Kidney (tissue), 13 donors: ENCODE measurements at regions not wholly inside any gene's neighbourhood (a gene's known extent, or its start where the extent isn't known, plus 50 kb on each side); places are given as distances from the start of the nearest gene placed in this dataset.

Source experiments
- DNase-seq, 5 donors: peaks; one replicate each; pipeline ENCODE4 v3.0.0-alpha.2; 2013 to 2020
- FAIRE-seq: peaks from 2 replicates; lab custom pipeline; 2012; peaks lifted over from hg19 to GRCh38; lab: Jason Lieb, UNC
- H3K27ac ChIP-seq, 2 donors: one replicate each; pipeline ENCODE4 v1.7.0; 2013; ENCODE audit warnings: low read depth in 2 of 2, low read length in 2 of 2, inconsistent platforms in 1 of 2
- H3K27me3 ChIP-seq: one replicate; pipeline ENCODE4 v1.7.1; 2013; ENCODE audit warnings: low read length, inconsistent platforms; ENCODE audit not compliant: control insufficient read depth, insufficient read depth
- H3K36me3 ChIP-seq, 3 donors: one replicate each; pipeline versions ENCODE4 v1.7.0 to v1.7.1; 2013; ENCODE audit warnings: low read length in 3 of 3, control low read depth in 1 of 3, inconsistent platforms in 1 of 3; ENCODE audit not compliant: insufficient read depth in 3 of 3, control insufficient read depth in 2 of 3
- H3K4me1 ChIP-seq, 3 donors: one replicate each; pipeline versions ENCODE4 v1.7.0 to v1.7.1; 2013; ENCODE audit warnings: low read length in 3 of 3, inconsistent platforms in 1 of 3, low read depth in 1 of 3; ENCODE audit not compliant: control insufficient read depth in 2 of 3, insufficient read depth in 2 of 3
- H3K4me3 ChIP-seq, 3 donors: one replicate each; pipeline versions ENCODE4 v1.7.0 to v1.8.1; 2013; ENCODE audit warnings: low read length in 3 of 3, control low read depth in 1 of 3, inconsistent platforms in 1 of 3
- H3K9ac ChIP-seq, 3 donors: one replicate each; pipeline versions ENCODE4 v1.7.0 to v1.7.1; 2013; ENCODE audit warnings: low read length in 3 of 3, control low read depth in 1 of 3, inconsistent platforms in 1 of 3
- H3K9me3 ChIP-seq, 3 donors: one replicate each; pipeline versions ENCODE4 v1.7.0 to v1.7.1; 2013; ENCODE audit warnings: low read length in 3 of 3, control low read depth in 1 of 3, inconsistent platforms in 1 of 3; ENCODE audit not compliant: control insufficient read depth in 2 of 3, insufficient read depth in 1 of 3
- CTCF ChIP-seq: IDR thresholded peaks from 3 replicates; pipeline ENCODE4 v1.5.1; 2012; ENCODE audit warnings: mild to moderate bottlenecking, moderate library complexity, borderline replicate concordance; ENCODE audit not compliant: insufficient read depth; ENCODE audit errors: extremely low read depth
- intact Hi-C: fragments of 100-400 bp; cut with DNase I; formaldehyde crosslinking; loops from one replicate; pipeline ENCODE4 v1.11.1; 2022
- donor health status: control.
- donor health status: control.
- donor health status: control.
- donor health status: control.
- donor health status: control.
- donor health status: DM: yes; HTN: yes; CAD: no.
- donor health status: Normal renal cell carcinoma (clear cell type).

GRCh38 chr13:104086759-104087158 is 1020.5 kb upstream of the SLC10A2 start:
- Histone ChIP-seq H3K4me3 (no peak overlapping the region), H3K9me3 (no peaks in the 10 kb centered on the region), H3K27ac (no peak overlapping the region), H3K27me3 (no peaks in the 10 kb centered on the region), H3K4me1 (no peaks in the 10 kb centered on the region), H3K36me3 (no peaks in the 10 kb centered on the region), H3K9ac (no peak overlapping the region)
- DNase-seq = no peak
- intact Hi-C loops = no loop called here
- no peak for FAIRE-seq
- TF ChIP-seq CTCF = no peak

GRCh38 chr13:104086210-104086609 is 1020.0 kb upstream of the SLC10A2 start:
- DNase-seq (no peak), FAIRE-seq (no peak)
- intact Hi-C loops = no loop called here
- H3K4me1 ChIP-seq = no peaks in the 10 kb centered on the region
- no peak overlapping the region for H3K27ac ChIP-seq
- H3K27me3 ChIP-seq = no peaks in the 10 kb centered on the region
- no peak overlapping the region for H3K9ac ChIP-seq
- H3K36me3 ChIP-seq = no peaks in the 10 kb centered on the region
- H3K9me3 ChIP-seq = no peaks in the 10 kb centered on the region
- H3K4me3 ChIP-seq = no peak overlapping the region
- no peak for TF ChIP-seq CTCF

DNA sequence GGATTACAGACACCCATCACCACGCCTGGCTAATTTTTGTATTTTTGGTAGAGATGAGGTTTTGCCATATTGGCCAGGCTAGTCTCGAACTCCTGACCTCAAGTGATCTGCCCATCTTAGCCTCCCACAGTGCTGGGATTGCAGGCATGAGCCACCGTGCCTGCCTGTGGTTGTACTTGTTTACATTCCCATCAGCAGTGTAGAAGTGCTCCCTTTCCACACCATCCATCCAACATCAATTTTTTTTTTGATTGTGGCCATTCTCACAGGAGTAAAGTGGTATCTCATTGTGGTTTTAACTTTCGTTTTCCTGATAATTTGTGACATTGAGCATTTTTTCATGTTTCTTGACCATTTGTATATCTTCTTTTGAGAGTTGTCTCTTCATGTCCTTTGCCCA is 1019.4 kb upstream of the SLC10A2 start:
- H3K27me3 ChIP-seq = no peaks in the 10 kb centered on the region
- intact Hi-C loops = no loop called here
- no peaks in the 10 kb centered on the region for H3K36me3 ChIP-seq
- no peaks in the 10 kb centered on the region for H3K9me3 ChIP-seq
- no peak for TF ChIP-seq CTCF
- H3K27ac ChIP-seq = no peak overlapping the region
- no peak overlapping the region for H3K9ac ChIP-seq
- FAIRE-seq = no peak
- H3K4me3 ChIP-seq = no peak overlapping the region
- no peaks in the 10 kb centered on the region for H3K4me1 ChIP-seq
- no peak for DNase-seq

DNA sequence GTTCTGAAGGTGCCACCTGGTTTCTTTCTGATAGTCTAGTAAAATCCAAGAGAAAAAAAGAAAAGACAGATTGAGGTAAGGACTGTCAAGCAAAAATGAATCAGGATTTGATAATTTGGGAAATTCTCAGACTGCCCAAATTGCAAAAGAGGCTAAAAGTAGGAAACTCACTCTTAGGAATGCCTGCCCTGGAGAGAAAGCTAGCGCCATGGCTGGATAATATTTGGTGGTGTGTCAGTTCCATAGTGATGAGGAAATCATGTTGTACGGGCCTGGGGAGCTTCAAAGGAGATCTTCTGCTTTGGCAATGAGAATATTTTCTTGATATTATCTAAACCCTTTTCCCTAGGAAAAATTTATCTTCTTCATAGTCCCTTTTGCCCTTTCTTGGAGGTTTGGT is 1008.1 kb upstream of the SLC10A2 start:
- intact Hi-C loops = no loop called here

More for the DNA sequence above, 1008.1 kb upstream of the SLC10A2 start:
- H3K9me3 ChIP-seq = no peaks in the 10 kb centered on the region
- FAIRE-seq (no peak), DNase-seq (no peak)
- no peaks in the 10 kb centered on the region for H3K36me3 ChIP-seq
- H3K27ac ChIP-seq = no peak overlapping the region
- no peak overlapping the region for H3K4me3 ChIP-seq
- TF ChIP-seq CTCF = no peak
- H3K4me1 ChIP-seq = no peaks in the 10 kb centered on the region
- H3K27me3 ChIP-seq = no peaks in the 10 kb centered on the region
- H3K9ac ChIP-seq = no peak overlapping the region
